ENCODE measurements at regions not wholly inside any gene's neighbourhood (a gene's known extent, or its start where the extent isn't known, plus 50 kb on each side); places are given as distances from the start of the nearest gene placed in this dataset.
A peak's percentile ranks its signal among the peaks of the same experiment; 100 is the strongest.

- CTCF ChIA-PET: interaction anchor here (0.6 kb wide), 1 partner anchor 229 kb away, joined by 5 read pairs; no protein-coding TSS in a partner anchor
- intact Hi-C loops (cut with micrococcal nuclease; ENCODE audit: unreplicated experiment): loop anchor here (10.0 kb wide), 2 partner anchors 98 to 372 kb away; no protein-coding TSS in a partner anchor
- no TSS peak for BruUV-seq (replicated peaks)
Observed at GRCh38 chr2:71742953-71743601, 289.7 kb downstream of the DYSF start.

GRCh38 chr2:71736986-71737385, 283.6 kb downstream of the DYSF start:
- H3K4me2 ChIP-seq: no peak overlapping the region
- intact Hi-C loops (cut with micrococcal nuclease; ENCODE audit: unreplicated experiment): no loop called here
- H3K4me3 ChIP-seq: no peak overlapping the region
- H3K27ac ChIP-seq: no peak overlapping the region
- no peak overlapping the region for H2AFZ ChIP-seq
- no peaks in the 10 kb centered on the region for H3K9me2 ChIP-seq (ENCODE audit: insufficient read depth)
- no peak for DNase-seq
- TF ChIP-seq EZH2 (IDR thresholded peaks at IDR 0.05; ENCODE audit: low read depth) (no peak), CTCF (conservative IDR thresholded peaks at IDR 0.05) (no peak)
- peaks cover 13% of the 10 kb centered on the region for H3K4me1 ChIP-seq (replicated peaks; ENCODE audit: insufficient read depth)
- H3K9me3 ChIP-seq (ENCODE audit: insufficient read depth, low read depth): no peaks in the 10 kb centered on the region
- H3K79me2 ChIP-seq (ENCODE audit: low read depth): no peaks in the 10 kb centered on the region
- ChIA-PET POLR2A (ENCODE audit: unreplicated experiment) (no interaction called here), CTCF (interaction anchor here (0.8 kb wide), 1 partner anchor 10 kb away, joined by 4 read pairs; no protein-coding TSS in a partner anchor)
- no TSS peak for BruUV-seq (replicated peaks)
- no peaks in the 10 kb centered on the region for H3F3A ChIP-seq (ENCODE audit: insufficient read depth, low read depth)
- no peaks in the 10 kb centered on the region for H3K27me3 ChIP-seq (ENCODE audit: insufficient read depth, low read depth)
- H3K36me3 ChIP-seq (ENCODE audit: low read depth): no peaks in the 10 kb centered on the region
- H4K20me1 ChIP-seq (ENCODE audit: insufficient read depth): no peaks in the 10 kb centered on the region

More at GRCh38 chr2:71742953-71743601, 289.7 kb downstream of the DYSF start:
- H3K36me3 ChIP-seq (ENCODE audit: low read depth): no peaks in the 10 kb centered on the region
- peaks cover 28% of the 10 kb centered on the region for H3F3A ChIP-seq (ENCODE audit: insufficient read depth, low read depth)
- no peak overlapping the region for H3K4me3 ChIP-seq
- H3K27me3 ChIP-seq (ENCODE audit: insufficient read depth, low read depth): no peaks in the 10 kb centered on the region
- POLR2A ChIA-PET (ENCODE audit: unreplicated experiment): no interaction called here
- TF ChIP-seq CTCF (conservative IDR thresholded peaks at IDR 0.05) (no peak), EZH2 (IDR thresholded peaks at IDR 0.05; ENCODE audit: low read depth) (no peak)
- DNase-seq: peak; percentile 58 to 90
- H3K9me2 ChIP-seq (ENCODE audit: insufficient read depth): no peaks in the 10 kb centered on the region
- peak overlapping the region; percentile 61 for H3K4me2 ChIP-seq
- H3K9me3 ChIP-seq (ENCODE audit: insufficient read depth, low read depth): no peaks in the 10 kb centered on the region
- no peaks in the 10 kb centered on the region for H4K20me1 ChIP-seq (ENCODE audit: insufficient read depth)
- H3K79me2 ChIP-seq (ENCODE audit: low read depth): no peaks in the 10 kb centered on the region
- H3K27ac ChIP-seq: no peak overlapping the region
- no peak overlapping the region for H2AFZ ChIP-seq
- H3K4me1 ChIP-seq (replicated peaks; ENCODE audit: insufficient read depth): peaks cover 74% of the 10 kb centered on the region

- Histone ChIP-seq H3K36me3 (ENCODE audit: low read depth) (no peaks in the 10 kb centered on the region), H3K79me2 (ENCODE audit: low read depth) (no peaks in the 10 kb centered on the region), H4K20me1 (ENCODE audit: insufficient read depth) (no peaks in the 10 kb centered on the region), H3K4me3 (no peak overlapping the region), H2AFZ (no peak overlapping the region), H3K9me3 (ENCODE audit: insufficient read depth, low read depth) (no peaks in the 10 kb centered on the region), H3K9me2 (ENCODE audit: insufficient read depth) (no peaks in the 10 kb centered on the region), H3K4me1 (replicated peaks; ENCODE audit: insufficient read depth) (peaks cover 6% of the 10 kb centered on the region), H3K27ac (no peak overlapping the region), H3F3A (ENCODE audit: insufficient read depth, low read depth) (no peaks in the 10 kb centered on the region), H3K27me3 (ENCODE audit: insufficient read depth, low read depth) (no peaks in the 10 kb centered on the region), H3K4me2 (no peak overlapping the region)
- no peak for DNase-seq
- POLR2A ChIA-PET (ENCODE audit: unreplicated experiment): no interaction called here
- BruUV-seq (replicated peaks): no TSS peak
- intact Hi-C loops (cut with micrococcal nuclease; ENCODE audit: unreplicated experiment): no loop called here
- TF ChIP-seq CTCF (conservative IDR thresholded peaks at IDR 0.05): no peak
- no peak for TF ChIP-seq EZH2 (IDR thresholded peaks at IDR 0.05; ENCODE audit: low read depth)
- CTCF ChIA-PET: no interaction called here
Observed at GRCh38 chr2:71736091-71736861, 282.9 kb downstream of the DYSF start.

All from PC-9 (cell line).